ENCODE measurements at regions not wholly inside any gene's neighbourhood (a gene's known extent, or its start where the extent isn't known, plus 50 kb on each side); places are given as distances from the start of the nearest gene placed in this dataset.

DNA sequence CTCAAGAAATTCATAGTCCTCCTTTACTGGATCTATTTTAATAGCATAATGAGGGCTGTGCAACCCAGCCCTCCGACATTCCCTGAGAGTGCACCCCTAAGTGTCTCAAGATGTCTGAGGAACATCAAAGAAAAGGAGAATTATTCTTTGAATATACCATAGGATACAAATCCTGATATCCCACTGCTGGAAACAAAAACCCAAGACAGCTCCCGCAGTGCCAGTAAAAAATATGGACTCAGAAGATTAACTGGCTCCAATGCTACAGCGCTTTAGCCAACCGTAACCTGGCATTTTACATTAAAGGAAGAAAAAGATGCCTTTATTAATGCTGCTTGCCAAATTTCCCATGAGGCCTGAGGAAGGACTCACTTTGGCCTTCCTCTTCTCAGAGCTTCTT, 168.4 kb downstream of the TTC32 start:
- no peak for TF ChIP-seq CTCF (IDR thresholded peaks at IDR 0.05)
- no peak for TF ChIP-seq POLR2A (IDR thresholded peaks at IDR 0.05)

All from adrenal gland (tissue), 5 donors.